ENCODE measurements at regions not wholly inside any gene's neighbourhood (a gene's known extent, or its start where the extent isn't known, plus 50 kb on each side); places are given as distances from the start of the nearest gene placed in this dataset.

DNA sequence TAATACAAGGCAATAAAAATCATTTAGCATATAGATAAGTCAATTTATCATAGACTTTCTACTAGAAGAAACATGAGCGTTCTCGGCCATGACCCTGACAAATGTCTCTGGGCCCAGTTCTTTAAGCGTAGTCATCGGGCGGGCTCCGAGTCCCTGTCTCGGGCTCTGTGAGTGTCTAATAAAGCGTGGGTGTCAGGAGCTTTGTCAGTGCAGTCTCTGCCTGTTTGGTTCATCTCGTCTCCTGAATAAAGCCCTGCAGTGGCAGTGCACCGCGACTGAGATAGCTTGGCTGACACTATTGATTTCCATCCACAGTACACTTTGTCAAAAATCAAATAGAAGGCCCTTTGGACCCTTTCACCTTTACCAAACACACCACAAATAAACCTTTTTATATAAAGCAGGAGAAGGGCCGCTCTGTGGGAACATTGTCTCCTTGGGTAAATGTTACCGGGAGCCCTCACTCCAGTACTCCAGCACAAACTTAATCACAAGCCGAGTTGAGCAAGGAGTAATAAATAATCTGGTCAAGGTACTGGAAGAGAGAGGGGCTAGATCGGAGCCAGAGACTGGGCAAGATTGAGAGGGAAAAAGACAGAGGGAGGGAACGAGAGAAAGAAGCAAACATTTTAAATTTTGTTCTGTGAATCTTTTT lies 368.2 kb upstream of the TSHZ3 start:
- DNase-seq, result peak; percentile 49

DNA sequence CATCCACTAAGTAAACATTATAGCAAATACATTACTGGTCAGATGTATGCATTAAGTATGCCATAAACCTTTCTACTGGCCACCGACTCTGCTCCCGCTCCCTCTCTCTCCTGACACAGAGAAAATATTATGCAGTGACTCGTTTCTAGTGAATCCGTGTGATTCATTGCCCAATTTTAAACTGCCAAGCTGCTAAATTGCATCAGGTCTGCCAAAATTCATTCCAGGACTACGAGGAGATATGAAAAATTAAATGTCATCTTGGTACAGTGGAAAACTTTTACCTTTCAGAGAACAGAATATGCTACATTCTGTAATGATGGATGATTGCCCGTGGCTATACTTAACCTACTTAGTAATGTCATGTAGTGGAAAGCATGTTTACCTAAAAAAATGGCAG lies 368.8 kb upstream of the TSHZ3 start:
- DNase-seq, result no peak

DNA sequence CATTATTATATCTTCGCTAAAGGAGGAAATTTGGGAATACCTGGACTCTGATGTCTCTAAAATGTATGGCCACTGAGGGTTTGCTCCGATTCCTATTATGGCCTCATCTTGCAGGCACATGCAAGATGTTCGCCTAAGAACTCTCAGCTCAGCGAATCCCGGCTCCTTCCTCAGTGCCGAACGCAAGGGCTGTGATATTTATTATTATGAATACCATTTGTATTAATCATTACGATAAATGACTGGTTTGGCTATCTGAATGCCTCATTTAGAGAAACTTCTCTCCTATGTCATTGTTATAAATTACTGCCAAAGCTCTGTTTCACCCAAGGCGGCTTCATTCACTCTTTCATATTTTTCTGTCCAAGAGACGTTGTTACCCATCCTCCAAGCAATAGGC lies 369.7 kb upstream of the TSHZ3 start:
- no peak for DNase-seq

DNA sequence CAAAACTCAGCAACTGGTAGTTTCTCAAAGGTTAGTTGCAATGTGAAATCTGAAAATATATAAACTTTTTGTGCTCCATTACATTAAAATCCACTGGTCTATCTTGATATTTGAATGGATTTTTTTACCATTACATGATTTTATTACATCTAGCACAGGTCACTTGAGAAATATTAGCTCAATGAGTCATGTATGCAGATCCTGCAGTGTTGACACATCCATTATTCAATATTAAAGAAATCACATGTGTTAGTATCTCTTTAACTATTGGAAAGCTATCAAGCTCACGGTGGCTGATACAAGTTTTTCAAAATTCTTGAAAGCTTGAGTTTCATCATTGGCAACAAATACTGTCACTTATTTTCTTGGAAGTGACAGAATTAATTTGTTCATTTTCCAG lies 373.9 kb upstream of the TSHZ3 start:
- DNase-seq, result no peak

DNA sequence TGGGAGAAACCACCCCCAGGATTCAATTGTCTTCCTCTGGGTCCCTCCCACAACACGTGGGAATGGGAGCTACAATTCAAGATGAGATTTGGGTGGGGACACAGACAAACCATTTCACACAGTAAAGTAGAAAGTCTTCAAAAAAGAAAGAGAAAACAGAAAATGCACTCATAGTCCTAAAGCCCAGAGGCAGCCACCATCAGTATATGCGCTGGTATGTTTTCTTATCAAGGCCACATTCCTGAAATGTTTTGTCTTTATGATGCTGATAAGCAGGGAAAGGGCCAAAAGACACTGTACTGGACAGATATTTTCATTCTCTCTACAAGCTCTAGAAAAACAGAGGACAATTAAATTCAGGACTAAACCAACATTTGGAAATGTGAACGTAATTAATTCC lies 375.8 kb upstream of the TSHZ3 start:
- DNase-seq, result no peak

DNA sequence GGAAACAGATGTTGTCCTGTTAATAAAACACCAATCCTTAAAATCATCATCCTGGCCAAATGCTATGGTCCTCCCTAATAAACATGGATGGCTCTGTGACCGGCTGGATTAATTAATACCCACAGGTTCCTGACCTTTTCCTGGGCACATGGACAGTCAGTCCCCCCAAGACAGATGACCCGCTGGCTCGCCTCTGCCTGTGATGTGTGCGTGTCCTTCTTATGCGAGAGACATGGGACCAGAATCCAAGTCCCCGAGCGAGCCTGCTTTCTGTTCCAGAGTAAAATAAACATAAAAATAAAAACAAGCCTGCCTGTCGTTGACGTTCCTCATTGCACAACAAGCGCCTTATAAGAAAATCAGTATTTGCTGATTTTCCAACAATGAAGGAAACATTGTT lies 378.3 kb upstream of the TSHZ3 start:
- DNase-seq, result no peak

DNA sequence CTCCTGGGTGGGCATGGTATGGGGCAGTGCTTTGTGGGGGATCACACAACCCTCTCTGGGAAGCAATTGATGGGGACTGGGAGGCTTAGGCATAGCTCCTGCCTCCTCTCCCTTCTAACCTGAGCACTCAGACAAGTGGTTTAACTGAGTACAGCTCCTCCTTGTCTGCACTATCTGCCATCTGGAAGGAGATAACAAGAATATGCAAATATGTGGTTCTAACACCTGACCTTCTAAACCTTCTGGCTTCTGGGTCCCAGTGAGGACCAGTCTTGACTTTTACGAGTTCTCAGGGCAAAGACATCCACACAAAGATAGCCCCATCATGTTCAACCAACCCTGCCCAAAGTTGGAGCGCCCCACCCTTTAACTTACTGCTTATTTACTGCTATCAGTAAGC lies 381.0 kb upstream of the TSHZ3 start:
- DNase-seq, result no peak

DNA sequence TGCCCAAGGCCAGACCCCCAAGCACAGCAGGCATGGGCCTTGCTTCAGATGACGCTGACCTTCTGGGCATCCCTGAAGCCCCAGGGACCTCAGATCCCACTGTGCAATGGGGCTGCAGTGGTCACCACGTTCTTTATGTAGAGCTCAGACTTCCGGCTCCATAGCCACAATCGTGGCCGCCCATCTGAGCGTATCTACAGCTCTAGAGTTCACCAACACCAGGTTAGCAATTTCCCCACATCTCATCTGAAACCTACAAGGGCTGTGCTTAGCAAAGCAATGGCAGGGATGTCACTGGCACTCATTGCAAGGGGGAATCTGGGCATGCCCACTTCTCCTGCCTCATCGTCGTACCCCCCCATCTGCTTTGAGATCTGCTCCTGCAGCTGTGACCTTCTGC lies 384.4 kb upstream of the TSHZ3 start:
- no peak for DNase-seq

DNA sequence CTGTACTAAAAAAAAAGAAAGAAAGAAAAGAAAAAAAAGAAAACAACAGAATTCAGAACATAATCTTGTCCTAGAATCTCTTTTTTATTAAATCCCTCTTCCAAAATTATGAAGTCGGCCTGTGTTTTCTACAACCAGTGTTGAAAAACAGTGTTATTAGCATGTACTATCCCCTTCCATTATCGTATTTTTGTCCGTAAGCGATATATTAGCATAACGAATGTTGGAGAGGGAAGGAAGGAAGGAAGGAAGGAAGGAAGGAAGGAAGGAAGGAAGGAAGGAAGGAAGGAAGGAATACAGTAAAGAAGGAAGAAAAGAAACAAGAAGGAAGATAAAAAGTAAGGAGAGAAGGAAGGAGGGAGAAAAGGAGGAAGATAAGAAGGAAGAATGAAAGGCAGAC lies 393.0 kb upstream of the TSHZ3 start:
- no peak for DNase-seq

DNA sequence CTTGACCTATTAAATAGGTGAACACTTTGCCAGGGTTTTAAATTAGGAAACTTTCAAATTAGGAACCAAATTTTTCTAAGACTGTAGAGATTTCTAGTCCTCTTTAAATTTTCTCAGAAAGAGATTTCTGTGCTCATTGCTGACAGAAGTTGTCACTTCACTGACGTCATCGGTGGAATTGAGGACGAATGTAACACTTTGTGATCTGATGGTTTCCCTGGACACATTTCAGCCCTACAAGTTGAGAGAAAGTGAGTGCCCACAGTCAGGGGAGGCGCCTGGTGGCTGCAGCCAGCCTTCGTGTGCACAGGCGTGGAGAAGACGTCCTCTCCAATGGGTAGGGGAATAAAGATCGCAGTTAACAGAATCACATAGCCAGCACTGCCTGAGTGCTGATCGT lies 396.5 kb upstream of the TSHZ3 start:
- no peak for DNase-seq

DNA sequence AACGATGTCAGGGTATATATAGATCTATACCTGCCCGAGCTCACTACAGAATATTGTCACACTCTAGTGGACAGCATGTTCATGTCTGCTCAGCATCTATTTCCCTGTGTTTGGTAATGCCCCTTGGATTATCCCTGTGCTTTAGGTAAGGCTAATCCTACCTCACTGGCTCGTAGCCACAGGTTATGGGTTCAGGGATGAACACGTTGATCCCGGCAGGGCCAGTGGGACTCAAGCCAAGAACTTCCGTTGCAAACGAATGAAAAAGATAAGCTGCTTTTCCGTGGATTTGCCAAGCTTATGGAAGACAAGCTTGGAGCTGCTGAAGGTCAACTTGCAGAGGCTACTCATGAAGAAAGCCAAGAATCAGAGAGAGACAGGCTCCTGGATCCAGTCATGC lies 400.0 kb upstream of the TSHZ3 start:
- no peak for DNase-seq

DNA sequence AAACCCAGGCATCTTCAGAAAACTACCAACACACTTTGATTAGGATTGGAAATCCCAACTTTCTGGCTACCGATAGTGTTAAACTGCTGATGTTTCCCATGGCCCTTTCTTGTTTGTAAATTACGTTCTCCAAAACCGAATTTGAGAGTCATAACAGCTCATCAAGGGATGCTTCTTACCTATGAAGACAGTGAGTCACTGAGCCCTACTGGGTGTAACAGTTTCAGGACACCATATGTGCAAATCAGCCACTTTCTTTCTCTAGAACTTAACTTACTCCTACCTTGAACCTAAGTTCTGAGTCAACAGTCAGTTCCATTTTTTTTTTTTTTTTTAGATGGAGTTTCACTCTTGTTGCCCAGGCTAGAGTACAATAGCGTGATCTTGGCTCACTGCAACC lies 410.1 kb upstream of the TSHZ3 start:
- DNase-seq, result no peak

DNA sequence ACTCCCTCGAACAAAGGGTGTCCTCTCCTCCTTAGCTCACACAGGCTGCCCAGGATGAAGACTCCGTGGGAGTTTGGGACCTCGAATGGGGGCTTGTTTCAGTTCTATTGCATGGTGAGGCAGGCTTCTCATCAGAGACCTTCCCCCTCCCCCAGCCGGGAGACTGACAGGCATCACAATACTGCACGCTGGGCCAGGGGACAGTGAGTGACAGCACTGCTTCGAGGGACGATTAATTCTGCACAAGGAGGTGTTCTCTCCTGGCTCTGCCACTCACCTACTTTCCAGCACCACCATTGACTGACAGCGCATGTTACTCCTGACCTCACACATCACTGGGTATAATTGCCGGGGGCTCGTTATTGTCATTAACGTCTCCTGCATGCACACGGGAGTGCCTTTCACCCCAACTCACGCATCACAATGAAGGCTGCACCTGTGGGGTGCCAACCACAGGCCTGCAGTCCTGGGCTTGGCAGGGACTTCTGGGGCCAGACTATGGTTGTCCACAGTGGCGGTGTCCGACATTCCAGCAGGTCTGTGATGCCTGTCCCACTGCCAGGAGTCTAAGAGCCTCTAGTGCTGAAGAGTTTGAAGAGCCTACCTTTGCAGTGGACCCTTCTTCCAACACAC lies 412.2 kb upstream of the TSHZ3 start:
- DNase-seq, result no peak

DNA sequence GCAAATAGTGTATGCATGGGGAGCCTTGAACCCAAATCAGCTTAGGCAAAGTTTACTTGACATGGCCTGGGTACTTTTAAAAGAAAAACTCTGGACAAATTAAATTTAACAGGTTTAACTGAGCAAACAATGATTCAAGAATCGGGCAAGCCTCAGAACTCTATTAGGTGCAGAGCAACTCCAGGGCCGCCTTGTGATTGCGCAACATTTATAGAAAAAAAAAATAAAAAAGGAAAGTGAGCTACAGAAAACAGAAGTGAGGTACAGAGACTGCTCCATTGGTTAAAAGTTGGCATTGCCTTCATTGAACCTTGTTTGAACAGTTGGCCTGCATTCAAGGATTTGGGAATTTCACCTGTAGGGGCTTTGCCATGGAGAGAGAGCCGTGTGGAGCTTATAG lies 421.0 kb upstream of the TSHZ3 start:
- DNase-seq, result no peak

DNA sequence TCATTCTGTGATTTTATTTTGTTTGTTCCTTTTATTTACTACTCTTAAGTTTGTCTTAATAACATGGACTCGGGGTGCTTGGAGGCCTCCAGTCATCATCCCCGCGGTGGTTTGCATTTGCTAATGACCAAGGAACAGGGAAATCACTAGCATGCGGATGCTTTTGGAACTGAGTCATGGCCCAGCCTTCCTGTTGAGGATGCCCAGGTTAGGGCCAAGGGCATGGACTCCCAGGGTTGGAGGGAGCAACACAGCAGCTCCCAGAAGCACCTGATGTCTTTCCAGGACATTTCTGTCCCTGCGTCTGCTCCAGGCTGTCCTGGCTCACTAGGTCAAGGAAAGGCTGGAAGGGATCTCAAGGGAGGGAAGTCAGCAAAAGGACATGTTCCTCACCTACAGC lies 423.7 kb upstream of the TSHZ3 start:
- no peak for DNase-seq

DNA sequence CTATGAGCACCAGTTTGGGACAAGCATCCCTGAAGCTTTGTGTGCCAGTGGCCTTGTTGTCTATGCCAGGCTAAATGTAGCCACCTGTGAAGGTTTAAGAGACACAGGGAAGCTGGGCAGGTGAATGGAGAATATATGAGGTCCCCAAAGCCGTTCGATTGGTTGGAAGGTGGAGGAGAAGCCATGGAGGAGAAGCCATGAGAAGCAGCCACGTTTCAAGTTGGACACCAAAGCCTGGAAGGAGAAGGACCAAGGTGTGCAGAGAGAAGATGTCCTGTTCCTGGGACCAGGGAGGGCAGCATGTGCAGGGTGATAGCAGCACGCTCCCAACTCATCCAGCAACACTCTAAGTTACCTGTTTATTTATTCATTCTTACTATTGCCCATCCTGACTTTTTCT lies 432.3 kb upstream of the TSHZ3 start:
- no peak for DNase-seq

DNA sequence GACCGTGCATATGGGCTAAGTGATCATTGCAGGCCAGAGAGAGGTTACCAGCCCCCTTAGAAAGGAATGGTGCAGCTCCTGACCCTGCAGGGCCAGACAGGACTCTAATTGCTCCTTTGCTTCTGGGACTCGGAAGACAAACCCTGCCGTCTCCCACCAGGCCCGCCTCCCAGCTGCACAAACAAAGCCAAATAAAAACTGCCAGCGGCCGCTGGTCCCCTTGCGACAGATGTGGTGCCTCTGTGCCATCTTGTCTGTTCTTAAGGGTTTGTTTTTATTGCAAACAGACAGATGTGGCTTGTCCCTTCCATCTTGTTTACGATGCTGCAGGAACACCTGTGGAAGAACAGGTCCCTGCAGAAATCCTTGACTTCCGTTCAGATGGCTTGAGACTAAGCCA lies 434.4 kb upstream of the TSHZ3 start:
- peak; percentile 67 for DNase-seq

DNA sequence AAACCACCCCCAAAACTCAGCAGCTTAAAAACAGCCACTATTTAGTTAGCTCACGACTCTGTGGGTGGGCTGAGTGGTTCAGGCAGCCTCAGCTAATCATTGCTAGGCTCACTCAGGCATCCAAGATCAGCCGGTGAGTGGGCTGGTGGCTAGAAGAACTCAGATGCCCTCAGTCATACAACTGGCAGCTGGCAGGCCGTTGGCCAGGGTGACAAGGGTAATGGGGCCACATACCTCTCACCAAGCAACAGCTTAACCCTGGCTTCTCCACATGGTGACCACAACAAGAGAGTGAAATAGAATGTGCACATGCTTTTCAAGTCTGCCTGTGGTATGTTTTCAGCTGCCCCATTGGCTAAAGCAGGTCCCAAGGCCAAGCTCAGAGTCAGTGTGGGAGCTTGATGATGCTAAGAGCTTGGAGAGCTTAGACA lies 435.4 kb upstream of the TSHZ3 start:
- peak; percentile 77 for DNase-seq

DNA sequence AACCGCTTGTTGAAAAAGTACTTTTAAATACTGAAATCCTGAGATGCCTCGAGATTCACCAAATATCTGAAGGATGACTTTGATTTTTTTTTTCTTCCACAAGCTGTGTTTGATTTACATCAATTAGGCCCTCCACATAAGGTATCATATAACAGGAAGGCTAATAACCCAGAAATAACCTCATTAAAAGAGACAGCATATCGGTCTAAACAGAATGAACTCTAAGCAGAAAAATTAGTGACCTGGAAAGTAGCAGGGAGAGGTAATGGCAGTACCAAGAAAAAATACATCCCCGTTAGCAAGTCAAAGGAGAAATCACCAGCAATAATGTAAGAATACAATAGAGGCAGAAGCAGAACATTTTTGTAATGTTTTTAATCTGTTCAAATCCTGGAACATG lies 452.4 kb upstream of the TSHZ3 start:
- DNase-seq, result peak; percentile 26

DNA sequence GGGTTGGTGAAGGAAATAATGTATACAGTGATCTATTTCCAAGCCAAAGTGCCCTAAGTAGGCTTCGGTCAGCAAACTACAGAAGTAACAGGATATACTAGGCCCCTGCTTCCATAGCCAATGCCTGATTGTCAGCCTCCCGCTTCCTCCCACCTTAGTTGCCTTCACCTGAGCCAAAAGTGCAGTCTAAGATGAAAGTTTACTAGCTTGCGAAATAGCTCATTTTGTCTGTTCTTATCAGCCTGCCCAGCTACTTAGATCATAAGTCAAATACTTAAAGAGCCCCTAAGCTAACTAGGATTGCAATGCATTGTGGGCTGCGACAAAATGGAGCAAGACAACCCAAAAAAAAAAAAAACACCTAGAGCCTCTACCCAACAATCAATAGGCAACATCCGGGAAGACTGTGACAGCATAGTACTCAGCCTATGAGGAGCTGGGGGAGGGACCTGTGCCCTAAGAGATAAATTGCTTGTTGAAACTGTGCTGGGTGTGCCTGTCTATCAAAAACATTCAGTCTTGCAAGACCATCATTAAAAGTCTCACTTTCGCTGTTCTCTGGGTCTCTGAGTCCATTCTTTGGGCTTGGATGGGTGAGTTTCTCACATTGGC lies 454.7 kb upstream of the TSHZ3 start:
- no peak for DNase-seq

DNA sequence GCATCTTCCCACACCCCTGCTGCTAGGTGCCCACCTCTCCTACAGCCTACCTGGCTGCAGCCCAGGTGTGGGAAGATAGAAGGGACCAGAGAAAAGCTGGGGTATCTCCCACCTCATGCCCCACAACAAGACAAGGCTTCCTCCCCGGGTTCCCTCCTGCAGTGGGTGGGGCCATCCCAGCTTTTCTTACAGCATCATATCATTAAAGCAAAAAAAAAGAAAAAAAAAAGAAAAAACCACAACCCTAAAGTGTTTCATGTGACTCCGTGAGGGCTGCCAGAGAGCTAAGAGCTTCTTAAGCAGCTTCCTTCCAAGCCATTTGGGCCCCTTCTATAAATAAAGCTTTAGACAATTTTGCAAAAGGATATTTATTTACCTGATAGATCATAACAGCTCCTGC lies 455.4 kb upstream of the TSHZ3 start:
- no peak for DNase-seq

DNA sequence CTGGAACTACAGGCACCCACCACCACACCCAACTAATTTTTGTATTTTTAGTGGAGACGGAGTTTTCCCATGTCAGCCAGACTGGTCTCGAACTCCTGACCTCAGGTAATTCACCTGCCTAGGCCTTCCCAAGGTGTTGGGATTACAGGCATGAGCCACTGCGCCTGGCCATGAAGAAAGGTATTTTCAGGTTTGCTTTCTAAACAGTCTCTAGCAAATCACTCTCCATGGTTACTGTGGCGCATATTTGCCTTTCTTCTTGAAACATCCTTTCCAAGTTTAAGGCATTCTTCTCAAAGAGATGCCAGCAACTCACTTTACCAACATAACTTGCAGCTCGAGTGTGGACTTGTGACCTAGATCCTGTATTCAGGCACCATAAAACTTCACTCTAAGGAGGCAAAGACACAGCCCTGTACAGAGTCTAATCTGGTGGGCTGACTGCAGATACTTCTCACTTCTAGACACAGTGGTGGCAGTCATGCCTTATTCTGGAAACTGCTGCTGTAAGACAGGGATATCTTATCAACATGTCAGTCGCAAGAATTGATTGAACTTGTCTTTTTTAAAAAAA lies 461.4 kb upstream of the TSHZ3 start:
- no peak for DNase-seq

DNA sequence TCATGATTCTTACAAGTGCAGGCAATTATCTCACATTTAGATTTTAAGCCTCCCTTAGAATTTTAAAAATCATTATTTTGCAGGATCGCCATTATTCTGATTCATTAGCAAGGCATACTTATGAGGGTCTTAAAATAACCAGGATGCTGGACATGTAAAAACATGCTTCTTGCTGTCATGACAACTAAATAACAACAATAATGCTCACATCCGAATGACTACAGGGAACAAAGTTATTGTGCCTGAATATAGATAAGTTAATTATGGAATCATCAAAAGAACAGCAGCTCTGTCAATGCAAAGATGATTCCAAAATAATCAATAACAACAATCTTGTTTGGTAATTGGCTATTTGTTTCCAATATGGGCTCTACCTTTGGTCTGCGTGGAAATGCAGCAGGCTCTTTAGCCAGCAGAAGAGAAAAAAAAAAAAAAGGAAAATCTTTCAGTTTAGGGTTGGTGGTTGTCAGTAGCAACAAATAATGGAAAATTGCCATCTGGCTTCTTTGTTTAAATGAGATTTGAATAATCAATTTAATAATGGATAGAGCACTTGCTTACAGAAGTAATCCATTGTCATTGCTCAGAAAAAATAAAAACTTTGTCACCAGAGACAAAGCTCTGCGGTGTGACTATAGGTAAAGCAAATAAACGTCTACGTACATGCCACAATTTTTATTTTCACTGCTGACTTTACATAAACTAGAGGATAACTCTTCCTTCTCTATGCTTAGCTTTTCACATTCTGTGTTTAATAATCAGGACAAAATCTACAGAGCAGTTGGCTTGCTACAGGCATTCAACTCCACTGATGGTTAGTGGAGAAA lies 468.9 kb upstream of the TSHZ3 start:
- DNase-seq, result no peak

DNA sequence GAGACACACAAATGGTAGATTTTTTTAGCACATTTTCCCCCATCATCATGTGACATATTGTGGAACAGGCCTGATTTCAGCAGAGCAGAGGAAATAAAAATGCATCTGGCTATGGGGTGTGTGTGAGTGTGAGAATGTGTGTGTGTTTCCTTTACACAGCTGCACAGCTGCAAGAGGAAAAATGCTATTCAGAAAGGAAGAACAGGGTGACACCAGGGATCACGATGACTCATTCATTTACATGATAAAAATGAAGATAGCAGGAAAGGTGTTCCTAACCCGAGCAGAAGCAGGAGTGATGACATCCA lies 469.5 kb upstream of the TSHZ3 start:
- no peak for DNase-seq

Measured in retina (tissue), 1 donor.